A549 (cell line): ENCODE measurements at regions not wholly inside any gene's neighbourhood (a gene's known extent, or its start where the extent isn't known, plus 50 kb on each side); places are given as distances from the start of the nearest gene placed in this dataset.

Source experiments
- ATAC-seq, 2 experiments: fragments of 200-7000 bp in 1 of 2; fragments of >200 bp in 1 of 2; cut with Nextera tagmentation in 1 of 2; cut with Tn5 transposase in 1 of 2; 3 replicates each; pipeline versions ENCODE4 v1.8.0 to v1.9.1; 2018 to 2020; ENCODE audit warnings: mild to moderate bottlenecking in 1 of 2, moderate library complexity in 1 of 2
- CTCF ChIA-PET: fragments of 300-600 bp; sonication (Branson Sonifier 250); formaldehyde crosslinking; extraction: SDS; loops from one replicate; lab custom pipeline; 2021; ENCODE audit warnings: antibody characterized with exemption, inconsistent platforms; lab: Yijun Ruan, JAX
- POLR2A ChIA-PET: fragments of 350-600 bp; formaldehyde crosslinking; extraction: SDS; loops from one replicate; lab custom pipeline; 2021; ENCODE audit warnings: antibody characterized with exemption, inconsistent platforms; lab: Yijun Ruan, JAX
- DNase-seq, 2 experiments: peaks; one replicate each; pipeline versions ENCODE4 v3.0.0 to v3.0.0-alpha.2; 2011 to 2016; ENCODE audit warnings: low read depth in 1 of 2, low spot score in 1 of 2
- FAIRE-seq: peaks from 2 replicates; lab custom pipeline; 2011; peaks lifted over from hg19 to GRCh38; lab: Jason Lieb, UNC
- H3K27ac ChIP-seq, 2 experiments: fragments of >200 bp; sonication (Bioruptor Twin); formaldehyde crosslinking; 3 replicates each; pipeline ENCODE4 v1.5.1; 2016 to 2017
- H3K4me1 ChIP-seq: fragments of >200 bp; sonication (Bioruptor Twin); formaldehyde crosslinking; 3 replicates; pipeline ENCODE4 v1.6.1; 2016
- H3K4me2 ChIP-seq: fragments of >200 bp; sonication (Bioruptor Twin); formaldehyde crosslinking; 3 replicates; pipeline ENCODE4 v1.6.1; 2016
- H3K4me3 ChIP-seq: fragments of >200 bp; sonication (Bioruptor Twin); formaldehyde crosslinking; 3 replicates; pipeline ENCODE4 v1.5.1; 2016
- H3K9me3 ChIP-seq: fragments of >200 bp; sonication (Bioruptor Twin); formaldehyde crosslinking; 3 replicates; pipeline ENCODE4 v1.6.1; 2016
- ATOH8 ChIP-seq: fragments of 250-450 bp; sonication (Bioruptor Pico); IDR thresholded peaks from 2 replicates; pipeline ENCODE4 v1.5.0; 2020; ENCODE audit warnings: low read depth, mild to moderate bottlenecking, moderate library complexity
- BHLHE40 ChIP-seq: IDR thresholded peaks from 2 replicates; pipeline ENCODE4 v1.6.1; 2012; ENCODE audit warnings: low read depth, low read length, inconsistent platforms
- E2F6 ChIP-seq: IDR thresholded peaks from 2 replicates; pipeline ENCODE4 v1.6.1; 2012; ENCODE audit warnings: low read depth, borderline replicate concordance
- EHMT2 ChIP-seq: fragments of 200-600 bp; sonication (generic); IDR thresholded peaks from 2 replicates; pipeline ENCODE4 v1.6.1; 2016; ENCODE audit warnings: antibody characterized with exemption, low read depth, mild to moderate bottlenecking, moderate library complexity
- EP300 ChIP-seq, 2 experiments: fragments of >200 bp; sonication (Bioruptor Twin); formaldehyde crosslinking; IDR thresholded peaks; 2 replicates in 1 of 2; 3 replicates in 1 of 2; pipeline ENCODE4 v1.6.1; 2016 to 2017
- ESRRA ChIP-seq: fragments of 150-350 bp; IDR thresholded peaks from 2 replicates; pipeline ENCODE4 v1.6.1; 2014; ENCODE audit warnings: mild to moderate bottlenecking, low read length, borderline replicate concordance
- GATA3 ChIP-seq: IDR thresholded peaks from 2 replicates; pipeline ENCODE4 v1.6.1; 2012; ENCODE audit warnings: borderline replicate concordance
- HMGXB4 ChIP-seq: fragments of 250-450 bp; sonication (Bioruptor Pico); IDR thresholded peaks from 2 replicates; pipeline ENCODE4 v1.5.0; 2021; ENCODE audit warnings: mild to moderate bottlenecking, moderate library complexity, borderline replicate concordance
- HOXB13 ChIP-seq: fragments of 250-450 bp; sonication (Bioruptor Pico); IDR thresholded peaks from 2 replicates; pipeline ENCODE4 v1.5.0; 2020; ENCODE audit warnings: low read depth, mild to moderate bottlenecking, moderate library complexity
- KDM5A ChIP-seq: fragments of 200-600 bp; sonication (generic); IDR thresholded peaks from 2 replicates; pipeline ENCODE4 v1.6.1; 2016; ENCODE audit warnings: antibody characterized with exemption, mild to moderate bottlenecking
- MAX ChIP-seq: IDR thresholded peaks from 2 replicates; pipeline ENCODE4 v1.6.1; 2012
- NFE2L2 ChIP-seq: fragments of 150-350 bp; conservative IDR thresholded peaks from 2 replicates; pipeline ENCODE4 v1.6.1; 2014; ENCODE audit warnings: low read length
- NR3C1 ChIP-seq: fragments of >200 bp; sonication (Bioruptor Twin); formaldehyde crosslinking; IDR thresholded peaks from 3 replicates; pipeline ENCODE4 v1.6.1; 2017
- PBX3 ChIP-seq: IDR thresholded peaks from 2 replicates; pipeline ENCODE4 v1.6.1; 2012
- POLR2A ChIP-seq: IDR thresholded peaks from 2 replicates; pipeline ENCODE4 v1.6.1; 2012; ENCODE audit warnings: mild to moderate bottlenecking, low read length
- POLR2AphosphoS2 ChIP-seq: conservative IDR thresholded peaks from 2 replicates; pipeline ENCODE4 v1.6.1; 2012; ENCODE audit warnings: low read length, improper control_type of control experiment, inconsistent platforms
- RARB ChIP-seq: fragments of 250-450 bp; sonication (Bioruptor Pico); IDR thresholded peaks from 2 replicates; pipeline ENCODE4 v1.8.0; 2021; ENCODE audit warnings: mild to moderate bottlenecking, moderate library complexity
- RCOR1 ChIP-seq: fragments of 150-350 bp; IDR thresholded peaks from 2 replicates; pipeline ENCODE4 v1.6.1; 2014; ENCODE audit warnings: antibody characterized with exemption, low read length, low read depth
- REST ChIP-seq: fragments of 200-600 bp; sonication (generic); IDR thresholded peaks from 2 replicates; pipeline ENCODE4 v1.6.1; 2016; ENCODE audit warnings: antibody characterized with exemption, mild to moderate bottlenecking, moderate library complexity
- RFX5 ChIP-seq: fragments of 450-650 bp; IDR thresholded peaks from 2 replicates; pipeline ENCODE4 v1.7.1; 2014; ENCODE audit warnings: antibody characterized with exemption, mild to moderate bottlenecking, moderate library complexity
- TP53 ChIP-seq: fragments of 250-450 bp; sonication (Bioruptor Pico); IDR thresholded peaks from 2 replicates; pipeline ENCODE4 v1.5.0; 2021; ENCODE audit warnings: mild to moderate bottlenecking, moderate library complexity
- ZNF302 ChIP-seq: fragments of 250-450 bp; sonication (Bioruptor Pico); IDR thresholded peaks from 2 replicates; pipeline ENCODE4 v1.9.0; 2021; ENCODE audit warnings: inconsistent platforms, mild to moderate bottlenecking, moderate library complexity
- WGBS: methylation state at CpG from one replicate; pipeline ENCODE4 v1.1.6; 2017; ENCODE audit errors: missing lambda C conversion rate; 5-methylcytosine and 5-hydroxymethylcytosine counted together

GRCh38 chr21:27721675-27722074, 754.8 kb upstream of the ADAMTS5 start:
- ATAC-seq (no peak), DNase-seq (no peak), FAIRE-seq (no peak)
- CTCF ChIA-PET: no interaction called here
- no peak overlapping the region for H3K4me3 ChIP-seq
- no peak overlapping the region for H3K27ac ChIP-seq
- H3K4me2 ChIP-seq: no peak overlapping the region
- TF ChIP-seq RARB (CRISPR knock-in tag) (no peak), POLR2A (no peak), ESRRA (no peak), MAX (no peak), HMGXB4 (CRISPR knock-in tag) (no peak), RCOR1 (no peak), RFX5 (no peak), ATOH8 (CRISPR knock-in tag) (no peak), NFE2L2 (no peak), ZNF302 (CRISPR knock-in tag) (no peak), REST (no peak), GATA3 (no peak), KDM5A (no peak), BHLHE40 (no peak), NR3C1 (no peak)
- POLR2A ChIA-PET: no interaction called here
- no peaks in the 10 kb centered on the region for H3K4me1 ChIP-seq
- no peaks in the 10 kb centered on the region for H3K9me3 ChIP-seq
- 0% methylated on average over 2 of the region's 2 CpGs for WGBS

GRCh38 chr21:27719226-27719625, 752.3 kb upstream of the ADAMTS5 start:
- no peak for TF ChIP-seq POLR2AphosphoS2
- no peak for TF ChIP-seq BHLHE40
- no peak for TF ChIP-seq ZNF302 (CRISPR knock-in tag)
- no peak for TF ChIP-seq EHMT2
- no peak for TF ChIP-seq PBX3
- no peak for TF ChIP-seq REST
- TF ChIP-seq HOXB13 (CRISPR knock-in tag): no peak
- no peak for TF ChIP-seq E2F6
- no peak for TF ChIP-seq TP53 (CRISPR knock-in tag)
- no peak for TF ChIP-seq GATA3
- no peak for TF ChIP-seq EP300 (IDR thresholded peaks at IDR 0.05)
- Histone ChIP-seq H3K4me2 (no peak overlapping the region), H3K27ac (no peak overlapping the region), H3K9me3 (no peaks in the 10 kb centered on the region), H3K4me1 (no peaks in the 10 kb centered on the region), H3K4me3 (no peak overlapping the region)
- ChIA-PET CTCF (no interaction called here), POLR2A (no interaction called here)
- WGBS: 0% methylated on average over 1 of the region's 4 CpGs
- FAIRE-seq (no peak), DNase-seq (no peak), ATAC-seq (no peak)
